Brain microvascular endothelial cell (primary cell): ENCODE measurements at regions not wholly inside any gene's neighbourhood (a gene's known extent, or its start where the extent isn't known, plus 50 kb on each side); places are given as distances from the start of the nearest gene placed in this dataset.

Experiments used
- DNase-seq: peaks from one replicate; pipeline ENCODE4 v3.0.0-alpha.2; 2020
- H3K27ac ChIP-seq: fragments of 250-450 bp; sonication (Bioruptor Pico); 2 replicates; pipeline ENCODE4 v1.5.1; 2020; ENCODE audit warnings: mild to moderate bottlenecking, moderate library complexity
- H3K27me3 ChIP-seq: fragments of 250-450 bp; sonication (Bioruptor Pico); replicated peaks from 2 replicates; pipeline ENCODE4 v1.5.1; 2020; ENCODE audit warnings: mild to moderate bottlenecking
- H3K36me3 ChIP-seq: fragments of 250-450 bp; sonication (Bioruptor Pico); replicated peaks from 2 replicates; pipeline ENCODE4 v1.5.1; 2020; ENCODE audit warnings: mild to moderate bottlenecking
- H3K4me3 ChIP-seq: 2 replicates; pipeline ENCODE4 v1.5.1; 2011; ENCODE audit warnings: low read depth, mild to moderate bottlenecking, control low read depth, low read length, moderate library complexity
- in situ Hi-C: cut with HindIII; loops from 2 replicates; pipeline ENCODE4 v1.10.0; 2017; ENCODE audit warnings: low sequenced_read_pairs, low pct_ligation_motif_present
- TF ChIP-seq, protein P1 (sequence below): IDR thresholded peaks from 2 replicates; pipeline ENCODE4 v1.5.1; 2011; ENCODE audit warnings: low read depth, mild to moderate bottlenecking, moderate library complexity, low read length, control low read depth, inconsistent platforms; ENCODE audit errors: missing control alignments

DNA sequence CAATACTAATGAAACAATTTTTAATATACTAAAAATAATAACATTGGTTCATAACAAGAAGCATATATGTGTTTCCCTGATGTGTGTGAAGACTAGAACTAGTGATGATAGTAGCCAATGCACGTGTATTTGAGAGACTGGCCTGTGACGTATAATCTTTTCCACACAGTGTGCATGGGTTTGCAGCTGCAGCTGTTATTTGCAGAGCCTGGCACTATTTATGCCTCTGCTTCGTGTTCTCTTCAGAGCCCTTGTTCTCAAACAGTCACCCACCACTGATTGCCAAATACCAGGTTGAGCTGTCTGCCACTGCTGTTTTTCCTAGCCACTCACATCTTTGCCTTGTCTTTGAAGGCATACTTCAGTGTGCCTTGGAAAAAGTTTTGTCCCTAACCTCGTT, 531.7 kb downstream of the ETV1 start:
- Histone ChIP-seq H3K27ac (no peak overlapping the region), H3K27me3 (no peaks in the 10 kb centered on the region), H3K36me3 (no peaks in the 10 kb centered on the region), H3K4me3 (no peak overlapping the region)
- in situ Hi-C loops: no loop called here
- TF ChIP-seq, protein P1, sequence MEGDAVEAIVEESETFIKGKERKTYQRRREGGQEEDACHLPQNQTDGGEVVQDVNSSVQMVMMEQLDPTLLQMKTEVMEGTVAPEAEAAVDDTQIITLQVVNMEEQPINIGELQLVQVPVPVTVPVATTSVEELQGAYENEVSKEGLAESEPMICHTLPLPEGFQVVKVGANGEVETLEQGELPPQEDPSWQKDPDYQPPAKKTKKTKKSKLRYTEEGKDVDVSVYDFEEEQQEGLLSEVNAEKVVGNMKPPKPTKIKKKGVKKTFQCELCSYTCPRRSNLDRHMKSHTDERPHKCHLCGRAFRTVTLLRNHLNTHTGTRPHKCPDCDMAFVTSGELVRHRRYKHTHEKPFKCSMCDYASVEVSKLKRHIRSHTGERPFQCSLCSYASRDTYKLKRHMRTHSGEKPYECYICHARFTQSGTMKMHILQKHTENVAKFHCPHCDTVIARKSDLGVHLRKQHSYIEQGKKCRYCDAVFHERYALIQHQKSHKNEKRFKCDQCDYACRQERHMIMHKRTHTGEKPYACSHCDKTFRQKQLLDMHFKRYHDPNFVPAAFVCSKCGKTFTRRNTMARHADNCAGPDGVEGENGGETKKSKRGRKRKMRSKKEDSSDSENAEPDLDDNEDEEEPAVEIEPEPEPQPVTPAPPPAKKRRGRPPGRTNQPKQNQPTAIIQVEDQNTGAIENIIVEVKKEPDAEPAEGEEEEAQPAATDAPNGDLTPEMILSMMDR: no peak
- DNase-seq: no peak

GRCh38 chr7:13466874-13467547, 522.5 kb downstream of the ETV1 start:
- TF ChIP-seq, protein P1: no peak
- Histone ChIP-seq H3K4me3 (no peak overlapping the region), H3K27me3 (no peaks in the 10 kb centered on the region), H3K27ac (no peak overlapping the region), H3K36me3 (no peaks in the 10 kb centered on the region)
- no peak for DNase-seq
- in situ Hi-C loops: no loop called here

DNA sequence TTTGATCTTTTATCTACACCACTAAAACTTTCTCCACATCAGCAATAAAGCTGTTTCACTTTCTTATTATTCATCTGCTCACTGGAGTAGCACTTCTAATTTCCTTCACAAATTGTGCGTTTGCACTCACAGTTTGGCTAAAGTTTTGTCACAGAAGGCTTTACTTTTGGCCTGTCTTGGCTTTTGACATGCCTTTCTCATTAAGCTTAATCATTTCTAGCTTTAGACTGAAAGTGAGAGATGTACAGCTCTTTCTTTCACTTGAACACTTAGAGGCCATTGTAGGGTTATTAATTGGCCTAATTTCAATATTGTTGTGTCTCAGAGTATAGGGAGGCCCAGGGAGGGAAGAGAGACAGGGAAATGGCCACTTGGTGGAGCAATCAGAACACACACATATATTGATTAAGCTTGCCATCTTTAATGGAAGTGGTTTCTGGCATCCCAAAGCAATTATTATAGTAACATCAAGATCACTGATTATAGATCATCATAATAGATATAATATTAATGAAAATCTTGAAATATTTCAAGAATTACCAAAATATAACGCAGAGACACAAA, 512.5 kb downstream of the ETV1 start:
- DNase-seq: no peak
- TF ChIP-seq, protein P1: peak; percentile 41
- in situ Hi-C loops: no loop called here
- H3K4me3 ChIP-seq: no peak overlapping the region
- no peaks in the 10 kb centered on the region for H3K27me3 ChIP-seq
- H3K36me3 ChIP-seq: no peaks in the 10 kb centered on the region
- H3K27ac ChIP-seq: no peak overlapping the region

- H3K27ac ChIP-seq: no peak overlapping the region
- in situ Hi-C loops: no loop called here
- H3K4me3 ChIP-seq: no peak overlapping the region
- H3K27me3 ChIP-seq: no peaks in the 10 kb centered on the region
- no peak for DNase-seq
- H3K36me3 ChIP-seq: no peaks in the 10 kb centered on the region
- TF ChIP-seq, protein P1: no peak
Observed at GRCh38 chr7:13489386-13489785, 500.1 kb downstream of the ETV1 start.

- Histone ChIP-seq H3K4me3 (no peak overlapping the region), H3K27me3 (no peaks in the 10 kb centered on the region), H3K27ac (no peak overlapping the region), H3K36me3 (no peaks in the 10 kb centered on the region)
- TF ChIP-seq, protein P1: no peak
- DNase-seq: no peak
- in situ Hi-C loops: no loop called here
Observed at GRCh38 chr7:13496976-13497375, 492.5 kb downstream of the ETV1 start.

- H3K4me3 ChIP-seq: no peak overlapping the region
- in situ Hi-C loops: no loop called here
- no peak overlapping the region for H3K27ac ChIP-seq
- no peaks in the 10 kb centered on the region for H3K27me3 ChIP-seq
- TF ChIP-seq, protein P1: no peak
- DNase-seq: no peak
- no peaks in the 10 kb centered on the region for H3K36me3 ChIP-seq
Observed at GRCh38 chr7:13508586-13508985, 480.9 kb downstream of the ETV1 start.
